Breast epithelium (tissue), 3 donors: ENCODE measurements at regions not wholly inside any gene's neighbourhood (a gene's known extent, or its start where the extent isn't known, plus 50 kb on each side); places are given as distances from the start of the nearest gene placed in this dataset.

Experiments
- CTCF ChIP-seq, 3 donors: fragments of 450-650 bp; IDR thresholded peaks; one replicate each; pipeline ENCODE4 v1.5.1; 2016 to 2017; ENCODE audit warnings: antibody characterized with exemption in 3 of 3, mild to moderate bottlenecking in 3 of 3, moderate library complexity in 3 of 3
- POLR2A ChIP-seq: fragments of 450-650 bp; IDR thresholded peaks from one replicate; pipeline ENCODE4 v1.6.1; 2016; ENCODE audit warnings: antibody characterized with exemption, mild to moderate bottlenecking, moderate library complexity
- POLR2AphosphoS5 ChIP-seq, 3 donors: sonication (generic); formaldehyde crosslinking; IDR thresholded peaks; one replicate each; pipeline ENCODE4 v1.6.1; 2017; ENCODE audit warnings: antibody characterized with exemption in 3 of 3

- no peak for TF ChIP-seq CTCF (IDR thresholded peaks at IDR 0.05)
- TF ChIP-seq POLR2AphosphoS5 (IDR thresholded peaks at IDR 0.05) = no peak
- TF ChIP-seq POLR2A = no peak
These were observed 201.6 kb downstream of the TMEM114 start for GRCh38 chr16:8388684-8389083.
